ENCODE measurements at regions not wholly inside any gene's neighbourhood (a gene's known extent, or its start where the extent isn't known, plus 50 kb on each side); places are given as distances from the start of the nearest gene placed in this dataset.
A peak's percentile ranks its signal among the peaks of the same experiment; 100 is the strongest.
"Not testable (repeated sequence)": the region's sequence is repeated elsewhere in the genome, so short reads cannot be mapped to it uniquely, and the experiment has no call there.

- H3K36me3 ChIP-seq (ENCODE audit: insufficient read depth, low read length) = no peaks in the 10 kb centered on the region
- no peak overlapping the region for H3K9ac ChIP-seq (ENCODE audit: low read length)
- no peak overlapping the region for H3K4me3 ChIP-seq (ENCODE audit: low read depth, low read length, poor library complexity, severe bottlenecking)
- H3K27ac ChIP-seq (ENCODE audit: low read depth, low read length, poor library complexity, severe bottlenecking) = peak overlapping the region; percentile 99
- no peak overlapping the region for H3K4me2 ChIP-seq (ENCODE audit: low read length)
- H3F3A ChIP-seq (ENCODE audit: insufficient read depth, low read length) = peaks cover 7% of the 10 kb centered on the region; the same call in 1 of the 2 replicates
- no peaks in the 10 kb centered on the region for H4K20me1 ChIP-seq (ENCODE audit: insufficient read depth, low read length)
- peaks cover 49% of the 10 kb centered on the region for H3K4me1 ChIP-seq (ENCODE audit: insufficient read depth, low read length, severe bottlenecking)
- no peaks in the 10 kb centered on the region for H3K27me3 ChIP-seq (ENCODE audit: insufficient read depth, low read length)
- H3K9me2 ChIP-seq (ENCODE audit: low read depth, low read length) = no peaks in the 10 kb centered on the region
- TF ChIP-seq CTCF (IDR thresholded peaks at IDR 0.05; ENCODE audit: low read length) = no peak
- no peak for TF ChIP-seq EZH2 (IDR thresholded peaks at IDR 0.05; ENCODE audit: borderline replicate concordance, low read length)
- H3K9me3 ChIP-seq (ENCODE audit: low read length) = no peaks in the 10 kb centered on the region
- no peak overlapping the region for H2AFZ ChIP-seq (ENCODE audit: low read length)
- H3K79me2 ChIP-seq (ENCODE audit: insufficient read depth, low read length) = no peaks in the 10 kb centered on the region
Observed at GRCh38 chr13:50509771-50510441, 333.6 kb downstream of the DLEU7 start.

GRCh38 chr13:50510885-50511545 lies 332.5 kb downstream of the DLEU7 start:
- H3K4me2 ChIP-seq (ENCODE audit: low read length); H3K9ac ChIP-seq (ENCODE audit: low read length); H3K27me3 ChIP-seq (ENCODE audit: insufficient read depth, low read length); H3K9me3 ChIP-seq (ENCODE audit: low read length); H4K20me1 ChIP-seq (ENCODE audit: insufficient read depth, low read length); H3K4me3 ChIP-seq (ENCODE audit: low read depth, low read length, poor library complexity, severe bottlenecking); H3F3A ChIP-seq (ENCODE audit: insufficient read depth, low read length); H3K9me2 ChIP-seq (ENCODE audit: low read depth, low read length); H2AFZ ChIP-seq (ENCODE audit: low read length); H3K79me2 ChIP-seq (ENCODE audit: insufficient read depth, low read length); H3K36me3 ChIP-seq (ENCODE audit: insufficient read depth, low read length): not testable (repeated sequence)
- H3K4me1 ChIP-seq (ENCODE audit: insufficient read depth, low read length, severe bottlenecking) = peaks cover 60% of the 10 kb centered on the region
- peak overlapping the region; percentile 99 for H3K27ac ChIP-seq (ENCODE audit: low read depth, low read length, poor library complexity, severe bottlenecking)

- H2AFZ ChIP-seq (ENCODE audit: low read length) = no peak overlapping the region
- no peaks in the 10 kb centered on the region for H3K9me3 ChIP-seq (ENCODE audit: low read length)
- H3K27ac ChIP-seq (ENCODE audit: low read depth, low read length, poor library complexity, severe bottlenecking) = peak overlapping the region; percentile 99
- no peaks in the 10 kb centered on the region for H3K27me3 ChIP-seq (ENCODE audit: insufficient read depth, low read length)
- peak overlapping the region; percentile 87 for H3K9ac ChIP-seq (ENCODE audit: low read length)
- no peaks in the 10 kb centered on the region for H3K79me2 ChIP-seq (ENCODE audit: insufficient read depth, low read length)
- peak overlapping the region; percentile 53 for H3K4me3 ChIP-seq (ENCODE audit: low read depth, low read length, poor library complexity, severe bottlenecking)
- no peaks in the 10 kb centered on the region for H3K9me2 ChIP-seq (ENCODE audit: low read depth, low read length)
- peaks cover 7% of the 10 kb centered on the region; the same call in 1 of the 2 replicates for H3F3A ChIP-seq (ENCODE audit: insufficient read depth, low read length)
- H3K4me1 ChIP-seq (ENCODE audit: insufficient read depth, low read length, severe bottlenecking) = peaks cover 69% of the 10 kb centered on the region
- TF ChIP-seq CTCF (IDR thresholded peaks at IDR 0.05; ENCODE audit: low read length) (no peak), EZH2 (IDR thresholded peaks at IDR 0.05; ENCODE audit: borderline replicate concordance, low read length) (no peak)
- H3K4me2 ChIP-seq (ENCODE audit: low read length) = peak overlapping the region; percentile 86
- H4K20me1 ChIP-seq (ENCODE audit: insufficient read depth, low read length) = no peaks in the 10 kb centered on the region
- H3K36me3 ChIP-seq (ENCODE audit: insufficient read depth, low read length) = no peaks in the 10 kb centered on the region
Observed at GRCh38 chr13:50511877-50512341, 331.6 kb downstream of the DLEU7 start.

All from OCI-LY1 (cell line).